GM21360 (cell line): ENCODE measurements at regions not wholly inside any gene's neighbourhood (a gene's known extent, or its start where the extent isn't known, plus 50 kb on each side); places are given as distances from the start of the nearest gene placed in this dataset.
"Not testable (repeated sequence)": the region's sequence is repeated elsewhere in the genome, so short reads cannot be mapped to it uniquely, and the experiment has no call there.

ENCODE experiments used
- ATAC-seq: cut with Tn5 transposase; IDR thresholded peaks from one replicate; pipeline ENCODE4 v1.9.1; 2021; ENCODE audit warnings: mild to moderate bottlenecking, moderate library complexity; ENCODE audit not compliant: unreplicated experiment

GRCh38 chr3:72081471-72082185, 296.7 kb upstream of the PROK2 start:
- no peak for ATAC-seq

GRCh38 chr3:72080800-72081199, 295.9 kb upstream of the PROK2 start:
- no peak for ATAC-seq

- no peak for ATAC-seq
Observed at GRCh38 chr3:72080095-72080494, 295.1 kb upstream of the PROK2 start.

- ATAC-seq: no peak
Observed at GRCh38 chr3:72079369-72079872, 294.5 kb upstream of the PROK2 start.

- no peak for ATAC-seq
Observed at GRCh38 chr3:72078676-72079368, 293.9 kb upstream of the PROK2 start.

- ATAC-seq: peak; percentile 32
Observed at GRCh38 chr3:72077473-72078259, 292.7 kb upstream of the PROK2 start.

GRCh38 chr3:72075848-72076247, 290.9 kb upstream of the PROK2 start:
- not testable (repeated sequence) for ATAC-seq

- no peak for ATAC-seq
Observed at GRCh38 chr3:72071624-72072023, 286.7 kb upstream of the PROK2 start.

- ATAC-seq: no peak
Observed at GRCh38 chr3:72070005-72070404, 285.1 kb upstream of the PROK2 start.

- no peak for ATAC-seq
Observed at GRCh38 chr3:72069543-72069942, 284.6 kb upstream of the PROK2 start.

GRCh38 chr3:72068621-72069020, 283.7 kb upstream of the PROK2 start:
- ATAC-seq: no peak

GRCh38 chr3:72067721-72068120, 282.8 kb upstream of the PROK2 start:
- ATAC-seq: no peak

- ATAC-seq: no peak
Observed at GRCh38 chr3:72065872-72066641, 281.1 kb upstream of the PROK2 start.

- ATAC-seq: no peak
Observed at GRCh38 chr3:72065236-72065635, 280.3 kb upstream of the PROK2 start.

GRCh38 chr3:72064727-72065126, 279.8 kb upstream of the PROK2 start:
- not testable (repeated sequence) for ATAC-seq

- no peak for ATAC-seq
Observed at GRCh38 chr3:72062017-72062416, 277.1 kb upstream of the PROK2 start.

- no peak for ATAC-seq
Observed at GRCh38 chr3:72060447-72061034, 275.6 kb upstream of the PROK2 start.

- no peak for ATAC-seq
Observed at GRCh38 chr3:72058493-72059081, 273.6 kb upstream of the PROK2 start.

- no peak for ATAC-seq
Observed at GRCh38 chr3:72055436-72055835, 270.5 kb upstream of the PROK2 start.

- ATAC-seq: no peak
Observed at GRCh38 chr3:72054976-72055375, 270.0 kb upstream of the PROK2 start.
